ENCODE measurements at regions not wholly inside any gene's neighbourhood (a gene's known extent, or its start where the extent isn't known, plus 50 kb on each side); places are given as distances from the start of the nearest gene placed in this dataset.
"Not testable (repeated sequence)": the region's sequence is repeated elsewhere in the genome, so short reads cannot be mapped to it uniquely, and the experiment has no call there.

DNA sequence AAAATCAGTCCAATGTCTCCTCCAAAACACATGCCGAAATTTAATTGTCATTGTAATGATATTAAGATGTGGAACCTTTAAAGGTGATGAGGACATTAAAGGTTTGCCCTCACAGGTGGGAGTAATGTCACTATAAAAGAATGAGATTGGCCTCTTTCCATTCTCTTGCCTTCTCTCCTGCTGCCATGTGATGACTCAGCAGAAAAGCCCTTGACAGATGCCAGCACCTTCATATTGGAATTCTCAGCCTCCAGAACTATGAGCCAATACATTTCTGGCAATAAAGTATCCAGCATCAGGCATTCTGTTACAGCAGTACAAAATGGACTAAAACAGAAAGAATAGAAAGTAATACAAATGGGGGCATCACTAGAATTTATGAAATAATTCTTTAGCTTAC is 609.7 kb downstream of the SLC16A7 start:
- no peak for DNase-seq

DNA sequence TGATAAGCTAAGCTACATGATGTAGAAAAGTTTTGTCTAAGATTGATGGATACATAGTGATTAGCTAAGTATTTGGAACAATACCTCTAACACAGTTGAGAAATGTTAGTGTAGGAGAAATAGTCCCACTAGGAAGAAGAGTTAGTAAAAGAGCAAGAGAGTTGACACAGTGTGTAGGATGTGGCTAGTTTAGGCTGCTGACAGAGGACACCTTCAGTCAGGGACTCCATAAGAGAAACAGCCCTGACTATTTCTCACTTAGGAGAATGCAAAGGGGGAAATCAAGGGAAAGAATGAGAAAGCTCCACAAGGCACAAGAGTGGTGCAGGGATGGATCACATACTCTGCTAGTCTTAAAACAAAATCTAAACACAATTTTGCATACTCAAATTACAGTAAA is 613.7 kb downstream of the SLC16A7 start:
- no peak for DNase-seq

DNA sequence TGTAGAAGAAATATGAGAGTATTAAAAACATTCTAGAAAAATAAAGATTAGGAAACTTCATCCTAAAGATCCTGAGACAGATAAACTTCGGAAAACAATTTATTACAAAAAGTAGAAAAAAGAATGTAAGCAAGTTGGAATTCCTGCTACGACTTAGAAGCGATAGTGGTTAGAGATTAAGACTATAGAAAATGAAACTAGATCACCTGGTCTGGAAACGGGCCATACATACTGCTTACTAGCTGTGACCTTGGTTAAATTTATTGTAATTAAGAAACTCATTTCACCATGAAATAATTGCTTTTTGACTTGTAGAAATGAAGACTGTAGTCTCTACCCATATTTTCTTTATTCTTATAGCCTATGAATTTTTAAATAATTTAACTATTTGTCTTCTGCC is 614.1 kb downstream of the SLC16A7 start:
- no peak for DNase-seq

DNA sequence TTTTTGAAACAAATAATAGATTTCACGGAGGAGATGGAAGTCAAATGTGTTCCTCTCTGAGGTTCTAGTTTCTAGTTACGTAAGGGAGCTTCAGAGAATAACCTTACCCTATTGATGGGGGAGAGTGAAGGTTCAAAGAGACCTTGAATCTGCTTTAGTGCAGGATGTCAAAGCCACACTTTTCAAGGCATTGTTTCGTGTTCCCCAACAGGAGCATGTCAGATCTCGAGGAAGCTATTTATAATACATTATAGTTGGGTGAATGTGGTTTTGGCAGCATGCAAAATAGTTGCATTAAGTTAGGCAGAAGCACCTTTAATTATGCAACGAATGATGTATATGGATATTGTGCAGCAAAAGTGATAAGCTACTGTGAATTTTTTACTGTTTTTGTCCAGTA is 614.9 kb downstream of the SLC16A7 start:
- no peak for DNase-seq

DNA sequence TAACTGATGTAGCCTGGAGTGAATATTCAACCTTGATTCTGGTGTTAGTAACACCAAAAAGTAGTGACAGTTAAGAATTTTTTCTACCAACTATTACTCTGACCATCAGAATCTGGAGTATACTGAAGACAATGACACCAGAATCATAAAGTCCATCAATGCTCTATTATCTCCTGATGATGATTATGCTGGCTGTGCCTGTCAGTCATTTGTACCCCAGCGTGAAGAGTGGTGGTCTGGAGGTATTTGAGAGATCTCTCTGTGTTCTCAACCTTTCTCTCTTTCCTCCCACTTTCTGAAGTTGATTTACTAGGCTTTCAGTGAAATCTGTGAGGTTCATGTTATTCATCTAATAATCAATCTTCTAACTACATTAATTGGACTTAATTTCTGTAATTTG is 615.4 kb downstream of the SLC16A7 start:
- DNase-seq = no peak

DNA sequence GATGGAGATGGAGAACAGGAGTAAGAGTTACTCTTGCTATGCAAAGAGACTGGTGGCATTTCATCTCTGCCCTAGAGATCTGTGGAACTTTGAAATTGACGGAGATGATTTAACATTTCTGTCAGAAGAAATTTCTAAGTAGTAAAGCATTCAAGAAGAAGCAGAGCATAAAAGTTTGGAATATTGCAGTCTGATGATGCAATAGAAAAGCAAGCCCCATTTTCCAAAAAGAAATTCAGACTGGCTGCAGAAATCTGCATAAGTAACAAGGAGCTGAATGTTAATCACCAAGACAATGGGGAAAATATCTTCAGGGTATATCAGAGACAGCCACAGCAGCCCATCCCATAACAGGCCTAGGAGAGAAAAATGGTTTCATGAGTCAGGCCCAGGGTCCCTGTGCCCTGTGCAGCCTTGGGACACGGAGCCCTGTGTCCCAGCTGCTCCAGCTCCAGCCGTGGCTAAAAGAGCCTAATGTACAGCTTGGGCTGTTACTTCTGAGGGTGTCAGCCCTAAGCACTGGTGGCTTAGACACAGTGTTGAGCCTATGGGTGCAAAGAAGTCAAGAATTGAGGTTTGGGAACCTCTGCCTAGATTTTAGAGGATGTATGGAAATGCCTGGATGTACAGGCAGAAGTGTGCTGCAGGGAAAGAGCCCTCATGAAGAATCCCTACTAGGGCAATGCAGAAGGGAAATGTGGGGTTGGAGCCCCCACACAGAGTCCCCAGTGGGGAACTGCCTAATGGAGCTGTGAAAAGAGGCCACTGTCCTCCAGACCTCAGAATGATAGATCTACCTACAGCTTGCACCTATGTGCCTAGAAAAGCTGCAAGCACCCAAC is 616.6 kb downstream of the SLC16A7 start:
- DNase-seq = no peak

DNA sequence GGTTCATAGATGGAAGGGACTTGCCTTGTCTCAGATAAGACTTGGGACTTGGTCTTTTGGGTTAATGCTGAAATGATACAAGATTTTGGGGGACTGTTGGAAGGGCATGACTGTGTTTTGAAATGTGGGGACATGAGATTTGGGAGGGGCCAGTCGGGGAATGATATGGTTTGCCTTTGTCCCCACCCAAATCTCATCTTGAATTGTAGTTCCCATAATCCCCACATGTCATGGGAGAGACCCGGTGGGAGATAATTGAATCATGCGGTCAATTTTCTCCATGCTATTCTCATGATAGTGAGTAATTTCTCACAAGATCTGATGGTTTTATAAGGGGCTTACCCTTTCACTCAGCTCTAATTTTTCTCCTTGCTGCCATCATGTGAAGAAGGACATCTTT is 617.4 kb downstream of the SLC16A7 start:
- DNase-seq = not testable (repeated sequence)

DNA sequence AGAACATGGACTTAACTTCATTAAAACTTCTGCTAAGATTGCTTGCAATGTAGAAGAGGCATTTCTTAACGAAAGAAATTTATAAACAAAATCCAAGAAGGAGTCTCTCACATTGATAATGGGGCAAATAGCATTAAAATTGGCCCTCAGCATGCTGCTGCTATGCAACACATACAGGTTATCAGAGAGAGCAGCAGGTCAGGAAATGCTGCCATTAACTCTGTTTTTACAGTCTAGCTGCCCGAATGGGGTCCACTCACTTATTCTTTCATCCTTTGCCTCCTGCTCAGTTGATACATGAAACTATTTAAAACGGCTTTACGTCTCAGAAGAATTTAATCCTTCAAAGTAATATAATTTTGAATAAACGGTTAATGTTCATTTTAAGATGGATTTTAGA is 620.4 kb downstream of the SLC16A7 start:
- DNase-seq = no peak

DNA sequence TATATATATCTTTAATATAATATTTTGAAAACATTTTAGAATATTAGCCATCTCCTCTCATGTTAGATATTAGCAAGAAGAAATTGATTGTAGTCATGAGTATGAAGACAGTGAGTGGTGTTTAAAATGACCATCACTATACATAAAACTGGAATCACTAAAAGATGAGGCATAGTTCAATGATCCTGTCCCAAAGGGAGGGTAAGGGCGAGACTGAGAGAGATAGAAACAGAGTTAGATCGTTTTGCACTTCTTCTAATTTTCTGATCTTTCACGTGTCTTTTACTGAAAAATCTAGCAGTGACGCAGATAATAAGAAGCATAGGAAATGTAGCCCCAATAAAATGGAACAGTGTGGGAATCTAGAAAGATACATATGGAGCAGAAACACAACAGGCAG is 627.4 kb downstream of the SLC16A7 start:
- no peak for DNase-seq

DNA sequence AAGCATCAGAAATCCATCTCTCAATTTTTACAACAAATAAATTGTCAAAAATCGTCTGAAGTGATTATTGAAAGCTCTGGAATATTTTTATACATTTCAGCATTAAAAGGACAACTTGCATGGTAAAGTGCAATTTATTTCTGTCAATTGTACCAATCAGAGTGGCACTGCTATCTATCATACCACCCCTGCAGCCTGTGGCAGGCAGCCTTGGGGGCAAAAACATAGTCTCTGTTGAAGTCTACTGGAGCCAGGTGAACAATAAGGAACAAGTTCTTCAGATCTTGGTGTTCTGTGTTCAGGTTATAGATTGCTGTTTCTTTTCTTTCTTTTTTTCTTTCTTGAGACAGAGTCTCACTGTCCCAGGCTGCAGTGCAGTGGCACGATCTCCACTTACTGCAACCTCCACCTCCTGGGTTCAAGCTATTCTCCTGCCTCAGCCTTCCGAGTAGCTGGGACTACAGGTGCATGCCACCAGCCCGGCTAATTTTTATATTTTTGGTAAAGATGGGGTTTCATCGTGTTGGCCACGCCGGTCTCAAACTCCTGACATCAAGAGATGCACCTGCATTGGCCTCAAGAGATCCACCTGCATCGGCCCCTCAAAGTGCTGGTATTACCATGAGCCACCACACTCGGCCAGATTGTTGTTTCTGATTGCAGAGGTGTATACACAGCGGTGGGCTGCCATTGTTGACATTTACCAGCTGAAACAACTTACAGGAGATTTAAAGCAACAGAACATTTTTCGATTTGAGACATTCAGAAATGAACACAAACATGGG is 629.6 kb downstream of the SLC16A7 start:
- no peak for DNase-seq

DNA sequence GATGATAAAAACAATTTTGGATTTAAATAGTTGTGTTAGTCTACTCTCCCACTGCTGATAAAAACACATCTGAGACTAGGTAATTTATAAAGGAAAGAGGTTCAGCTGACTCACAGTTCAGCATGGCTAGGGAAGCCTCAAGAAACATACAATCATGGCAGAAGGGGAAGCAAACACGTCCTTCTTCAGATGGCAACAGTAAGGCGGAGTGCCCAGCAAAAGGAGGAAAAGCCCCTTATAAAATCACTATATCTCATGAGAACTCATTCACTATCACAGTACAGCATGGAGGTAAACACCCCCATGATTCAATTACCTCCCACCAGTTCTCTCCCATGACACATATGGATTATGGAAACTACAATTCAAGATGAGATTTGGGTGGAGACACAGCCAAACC is 632.1 kb downstream of the SLC16A7 start:
- DNase-seq = no peak

DNA sequence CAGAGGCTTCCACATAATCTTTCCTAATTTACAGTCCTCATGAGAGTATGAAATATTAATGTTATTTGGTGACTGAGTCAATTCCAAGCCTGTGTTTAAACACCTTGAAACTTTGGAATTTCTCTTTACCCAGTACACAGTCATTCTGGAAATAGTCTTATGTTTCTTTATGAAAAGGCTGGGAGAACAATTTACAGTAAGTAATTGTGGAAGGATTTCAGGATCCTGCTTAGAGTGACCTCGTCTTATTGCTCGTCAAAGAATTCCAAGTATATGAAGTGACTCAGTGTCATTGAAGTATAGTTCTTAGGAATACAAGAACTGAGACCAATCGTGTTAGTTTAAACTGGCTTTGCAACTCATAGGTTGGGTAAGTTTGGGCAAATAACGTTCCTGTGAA is 634.2 kb downstream of the SLC16A7 start:
- no peak for DNase-seq

DNA sequence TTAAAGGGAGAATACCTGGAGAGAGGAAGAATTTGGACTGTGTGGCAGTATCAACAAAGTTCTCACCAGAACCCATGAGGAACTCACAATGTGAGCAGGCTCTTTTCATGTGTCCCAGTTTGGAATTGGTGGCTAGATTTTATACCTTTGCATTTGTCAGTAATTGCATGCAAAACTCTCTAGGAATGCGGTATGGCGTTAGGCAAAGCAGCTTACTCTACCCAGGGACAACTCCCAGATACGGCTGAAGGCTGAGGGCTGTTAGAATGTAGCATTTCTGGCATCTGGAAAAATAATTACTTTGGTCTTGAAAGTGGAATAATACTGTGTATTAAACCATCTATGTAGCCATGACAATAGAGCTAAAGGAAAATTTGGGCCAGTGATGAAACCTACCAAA is 635.5 kb downstream of the SLC16A7 start:
- no peak for DNase-seq

DNA sequence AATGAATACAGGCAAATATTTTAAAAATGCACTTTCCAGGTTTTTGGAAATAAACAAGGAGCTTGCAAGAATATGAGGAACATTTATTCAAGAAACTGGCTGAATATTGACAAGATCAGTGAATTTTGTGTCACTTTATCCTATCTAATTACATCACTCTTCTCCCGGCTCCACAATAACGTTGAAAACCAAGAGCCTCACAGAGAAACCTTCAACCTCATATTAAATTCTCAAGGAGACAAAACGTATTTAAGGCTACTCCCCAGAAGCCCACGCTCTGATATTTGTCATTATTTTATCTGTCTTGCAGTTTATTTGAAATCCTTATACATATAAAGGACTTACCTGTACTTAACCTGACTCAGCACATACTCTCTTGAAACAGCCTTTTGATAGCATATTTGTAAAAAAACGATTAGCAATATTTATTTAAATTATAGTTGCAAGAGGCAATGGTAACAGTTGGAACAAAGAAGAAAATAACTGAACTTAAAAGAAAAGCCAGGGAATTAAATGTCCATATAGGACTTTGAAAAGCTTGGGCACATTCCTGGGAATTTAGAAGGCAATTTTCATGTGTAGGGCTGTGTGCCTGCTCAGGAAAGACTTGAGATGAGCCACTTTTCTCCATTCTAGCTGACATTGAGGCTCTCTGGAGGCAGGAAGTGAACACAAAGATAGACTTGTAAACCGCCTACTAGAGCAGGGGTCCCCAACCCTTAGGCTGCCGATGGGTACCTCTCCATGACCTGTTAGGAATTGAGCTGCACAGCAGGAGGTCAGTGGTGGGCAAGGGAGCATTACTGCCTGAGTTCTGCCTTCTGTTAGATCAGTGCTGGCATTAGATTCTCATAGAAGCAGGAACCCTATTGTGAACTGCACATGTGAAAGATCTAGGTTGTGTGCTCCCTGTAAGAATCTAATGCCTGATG is 636.4 kb downstream of the SLC16A7 start:
- no peak for DNase-seq

DNA sequence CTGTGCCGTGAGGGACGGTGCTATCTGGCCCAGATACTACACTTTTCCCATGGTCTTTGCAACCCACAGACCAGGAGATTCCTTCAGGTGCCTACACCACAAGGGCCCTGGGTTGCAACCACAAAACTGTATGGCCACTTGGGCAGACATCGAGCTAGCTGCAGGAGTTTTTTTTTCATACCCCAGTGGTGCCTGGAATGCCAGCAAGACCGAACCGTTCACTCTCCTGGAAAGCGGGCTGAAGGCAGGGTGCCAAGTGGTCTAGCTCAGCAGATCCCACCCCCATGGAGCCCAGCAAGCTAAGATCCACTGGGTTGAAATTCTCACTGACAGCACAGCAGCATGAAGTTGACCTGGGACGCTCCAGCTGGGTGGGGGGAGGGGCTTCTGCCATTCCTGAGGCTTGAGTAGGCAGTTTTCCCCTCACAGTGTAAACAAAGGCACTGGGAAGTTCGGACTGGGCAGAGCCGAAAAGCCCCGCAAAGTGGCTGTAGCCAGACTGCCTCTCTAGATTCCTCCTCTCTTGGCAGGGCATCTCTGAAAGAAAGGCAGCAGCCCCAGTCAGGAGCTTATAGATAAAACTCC is 638.9 kb downstream of the SLC16A7 start:
- not testable (repeated sequence) for DNase-seq

DNA sequence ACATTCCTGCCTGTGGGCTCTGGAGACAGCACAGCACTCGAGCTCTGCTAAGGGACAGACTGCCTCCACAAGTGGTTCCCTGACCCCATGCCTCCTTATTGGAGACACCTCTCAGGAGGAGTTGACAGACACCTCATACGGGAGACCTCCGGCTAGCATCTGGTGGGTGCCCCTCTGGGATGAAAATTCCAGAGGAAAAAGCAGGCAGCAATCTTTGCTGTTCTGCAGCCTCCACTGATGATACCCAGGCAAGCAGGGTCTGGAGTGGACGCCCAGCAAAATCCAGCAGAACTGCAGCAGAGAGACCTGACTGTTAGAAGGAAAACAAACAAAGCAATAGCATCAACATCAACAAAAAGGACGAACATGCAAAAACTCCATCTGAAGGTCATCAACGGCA is 639.4 kb downstream of the SLC16A7 start:
- no peak for DNase-seq

DNA sequence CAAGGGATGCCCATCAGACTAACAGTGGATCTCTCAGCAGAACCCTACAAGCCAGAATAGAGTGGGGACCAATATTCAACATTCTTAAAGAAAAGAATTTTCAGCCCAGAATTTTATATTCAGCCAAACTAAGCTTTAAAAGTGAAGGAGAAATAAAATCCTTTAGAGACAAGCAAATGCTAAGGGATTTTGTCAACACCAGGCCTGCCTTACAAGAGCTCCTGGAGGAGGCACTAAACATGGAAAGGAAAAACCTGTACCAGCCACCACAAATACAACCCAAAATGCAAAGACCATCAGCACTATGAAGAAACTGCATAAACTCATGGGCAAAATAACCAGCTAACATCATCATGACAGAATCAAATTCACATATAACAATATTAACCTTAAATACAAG is 640.6 kb downstream of the SLC16A7 start:
- not testable (repeated sequence) for DNase-seq

DNA sequence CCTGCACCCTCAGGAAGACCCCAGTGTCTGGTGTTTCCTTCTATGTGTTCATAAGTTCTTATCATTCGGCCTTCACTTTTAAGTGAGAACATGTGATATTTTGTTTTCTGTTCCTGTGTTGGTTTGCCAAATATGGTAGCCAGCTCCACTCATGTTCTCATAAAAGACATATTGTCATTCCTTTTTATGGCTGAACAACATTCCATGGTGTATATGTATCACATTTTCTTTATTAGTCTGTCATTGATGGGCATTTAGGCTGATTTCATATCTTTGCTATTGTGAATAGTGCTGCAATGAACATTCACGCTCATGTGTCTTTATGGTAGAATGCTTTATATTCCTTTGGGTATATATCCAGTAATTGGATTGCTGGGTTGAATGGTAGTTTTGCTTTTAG is 645.1 kb downstream of the SLC16A7 start:
- no peak for DNase-seq

DNA sequence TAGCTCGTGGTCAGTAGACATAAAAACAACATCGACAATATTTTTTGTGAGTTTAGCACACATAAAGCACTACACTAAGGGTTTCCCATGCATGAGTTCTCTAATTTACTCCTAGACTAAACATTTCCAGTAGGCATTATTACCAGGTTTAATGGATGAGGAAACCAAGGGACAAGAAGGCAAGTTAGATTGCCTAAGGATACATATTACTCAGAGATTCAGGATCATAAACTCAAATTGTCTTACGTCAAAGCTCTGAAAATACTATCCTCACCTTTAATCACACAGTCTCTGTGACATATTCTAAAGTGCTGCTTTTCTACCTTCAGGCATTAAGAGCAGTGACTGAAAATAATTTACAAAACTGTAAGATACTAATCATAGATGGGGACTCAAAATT is 655.3 kb downstream of the SLC16A7 start:
- DNase-seq = no peak

DNA sequence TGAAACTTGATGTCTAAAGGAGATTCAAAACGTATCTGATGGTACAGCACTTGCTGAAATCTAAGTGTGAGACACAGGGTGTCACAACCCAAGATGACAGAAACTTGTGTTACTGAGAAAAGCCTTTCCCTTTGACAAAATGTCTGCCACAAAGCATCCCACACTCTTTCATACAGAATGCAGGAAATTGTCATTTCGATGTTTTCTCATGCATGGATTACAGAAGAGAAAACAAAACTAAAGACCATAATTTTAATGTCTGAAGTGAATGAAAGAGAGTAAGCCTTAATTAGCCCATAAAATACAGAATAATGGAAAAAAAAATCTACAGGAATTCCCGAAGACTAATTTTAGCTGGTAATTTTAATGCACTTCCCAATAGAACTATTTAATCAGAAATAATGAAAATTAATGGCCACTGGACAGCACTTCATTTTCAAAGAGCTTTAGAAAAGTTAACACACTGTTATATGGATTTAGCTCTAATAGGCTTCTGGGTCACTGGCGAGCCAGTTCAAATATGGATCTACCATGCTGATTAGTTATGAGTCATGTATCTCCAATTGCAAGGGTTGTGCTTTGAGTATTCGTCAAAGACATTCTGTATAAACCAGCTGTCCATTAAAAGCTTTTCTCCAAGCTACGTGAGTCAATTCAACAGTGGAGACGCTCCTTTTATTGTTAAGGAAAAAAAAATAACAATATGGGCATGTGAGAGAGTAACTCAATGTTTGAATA is 656.7 kb downstream of the SLC16A7 start:
- no peak for DNase-seq

DNA sequence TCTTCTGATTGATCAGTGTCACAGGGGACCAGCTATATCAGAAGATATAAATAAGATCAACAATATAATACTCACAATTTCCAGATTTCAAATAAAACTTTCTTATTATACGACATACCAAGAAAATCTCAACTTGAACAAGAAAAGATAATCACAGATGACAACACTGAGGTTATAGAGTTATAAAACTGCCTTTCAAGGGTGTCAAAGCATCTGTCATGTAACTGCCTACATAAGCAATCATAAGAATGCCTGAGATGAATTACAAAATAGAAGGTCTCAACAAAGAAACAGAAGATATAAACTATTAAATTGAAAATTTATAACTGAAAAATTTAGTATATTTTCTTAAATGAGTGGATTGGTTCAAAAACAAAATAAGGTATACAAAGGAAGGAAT is 659.2 kb downstream of the SLC16A7 start:
- DNase-seq = no peak

DNA sequence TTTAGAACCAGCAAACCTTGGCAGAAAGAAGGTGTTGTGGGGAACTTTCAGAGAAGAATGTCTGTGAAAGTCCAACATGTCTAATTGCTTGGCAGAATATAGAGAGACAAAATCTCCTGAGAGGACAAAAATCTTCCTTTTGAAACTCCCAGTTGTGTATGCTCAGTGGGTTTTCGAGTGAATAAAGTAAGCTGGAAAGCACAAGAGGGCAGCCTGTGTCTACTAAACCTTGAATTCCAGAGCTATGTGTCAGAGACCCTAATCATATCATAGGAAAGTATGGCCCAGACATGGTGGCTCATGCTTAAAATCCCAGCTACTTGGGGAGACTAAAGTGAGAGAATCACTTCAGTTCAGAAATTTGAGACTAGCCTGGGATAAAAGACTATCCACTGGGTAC is 661.2 kb downstream of the SLC16A7 start:
- DNase-seq = no peak

Measured in CD4-positive, alpha-beta T cell treated with Interleukin-21 for 1 hour (primary cell).